Activated CD8-positive, alpha-beta T cell treated with anti-CD3 and anti-CD28 coated beads for 36 hours (primary cell): ENCODE measurements at regions not wholly inside any gene's neighbourhood (a gene's known extent, or its start where the extent isn't known, plus 50 kb on each side); places are given as distances from the start of the nearest gene placed in this dataset.

Source experiments
- ATAC-seq: fragments of 200-7000 bp; cut with Tn5 transposase; one replicate; pipeline ENCODE4 v1.10.0; 2021; ENCODE audit warnings: mild to moderate bottlenecking, moderate library complexity
- CTCF ChIA-PET: fragments of 350-600 bp; sonication (Branson Sonifier 250); formaldehyde crosslinking; loops from one replicate; lab custom pipeline; 2021; ENCODE audit warnings: antibody characterized with exemption; lab: Charles Lee
- POLR2A ChIA-PET: fragments of 350-600 bp; sonication (Branson Sonifier 250); formaldehyde crosslinking; loops from one replicate; lab custom pipeline; 2021; ENCODE audit warnings: antibody characterized with exemption; lab: Charles Lee
- DNase-seq: peaks from one replicate; pipeline ENCODE4 v3.0.0-alpha.2; 2020
- H3K27ac Mint-ChIP-seq: one replicate; pipeline ENCODE4 v1.8.0; 2021; ENCODE audit warnings: mild to moderate bottlenecking, mixed read lengths
- H3K27me3 Mint-ChIP-seq: one replicate; pipeline ENCODE4 v1.8.0; 2021; ENCODE audit warnings: mixed read lengths
- H3K36me3 Mint-ChIP-seq: one replicate; pipeline ENCODE4 v1.8.0; 2021; ENCODE audit warnings: low read depth, mixed read lengths
- H3K4me1 Mint-ChIP-seq: one replicate; pipeline ENCODE4 v1.8.0; 2021; ENCODE audit warnings: low read depth, mixed read lengths
- H3K4me3 Mint-ChIP-seq: one replicate; pipeline ENCODE4 v1.8.0; 2021; ENCODE audit warnings: mild to moderate bottlenecking, moderate library complexity, mixed read lengths
- H3K9me3 Mint-ChIP-seq: one replicate; pipeline ENCODE4 v1.8.0; 2021; ENCODE audit warnings: mixed read lengths
- intact Hi-C: fragments of 100-400 bp; cut with micrococcal nuclease; formaldehyde crosslinking; loops from one replicate; pipeline ENCODE4 v1.10.0; 2022
- TF ChIP-seq, protein P1 (sequence below): fragments of 200-600 bp; IDR thresholded peaks from one replicate; pipeline ENCODE4 v1.8.0; 2022; ENCODE audit warnings: antibody characterized with exemption, mild to moderate bottlenecking

DNA sequence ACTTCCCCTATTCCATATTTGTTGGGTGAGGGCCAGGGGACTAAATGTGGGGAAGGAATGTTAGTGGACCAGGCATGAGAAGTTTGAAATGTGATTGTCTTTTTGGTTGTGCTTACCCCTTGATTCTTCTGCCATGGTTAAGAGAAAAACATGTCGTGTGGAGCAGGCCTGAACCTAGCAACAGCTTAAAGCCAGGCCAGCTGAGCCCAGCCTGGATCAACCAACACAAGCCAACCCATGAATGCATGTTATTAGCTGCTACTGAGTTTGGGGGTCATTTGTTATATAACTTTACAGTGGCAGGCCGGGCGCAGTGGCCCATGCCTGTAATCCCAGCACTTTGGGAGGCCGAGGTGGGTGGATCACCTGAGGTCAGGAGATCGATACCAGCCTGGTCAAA is 52.4 kb upstream of the TRIO start:
- DNase-seq (no peak), ATAC-seq (no peak)
- no peaks in the 10 kb centered on the region for H3K36me3 Mint-ChIP-seq
- TF ChIP-seq, protein P1, sequence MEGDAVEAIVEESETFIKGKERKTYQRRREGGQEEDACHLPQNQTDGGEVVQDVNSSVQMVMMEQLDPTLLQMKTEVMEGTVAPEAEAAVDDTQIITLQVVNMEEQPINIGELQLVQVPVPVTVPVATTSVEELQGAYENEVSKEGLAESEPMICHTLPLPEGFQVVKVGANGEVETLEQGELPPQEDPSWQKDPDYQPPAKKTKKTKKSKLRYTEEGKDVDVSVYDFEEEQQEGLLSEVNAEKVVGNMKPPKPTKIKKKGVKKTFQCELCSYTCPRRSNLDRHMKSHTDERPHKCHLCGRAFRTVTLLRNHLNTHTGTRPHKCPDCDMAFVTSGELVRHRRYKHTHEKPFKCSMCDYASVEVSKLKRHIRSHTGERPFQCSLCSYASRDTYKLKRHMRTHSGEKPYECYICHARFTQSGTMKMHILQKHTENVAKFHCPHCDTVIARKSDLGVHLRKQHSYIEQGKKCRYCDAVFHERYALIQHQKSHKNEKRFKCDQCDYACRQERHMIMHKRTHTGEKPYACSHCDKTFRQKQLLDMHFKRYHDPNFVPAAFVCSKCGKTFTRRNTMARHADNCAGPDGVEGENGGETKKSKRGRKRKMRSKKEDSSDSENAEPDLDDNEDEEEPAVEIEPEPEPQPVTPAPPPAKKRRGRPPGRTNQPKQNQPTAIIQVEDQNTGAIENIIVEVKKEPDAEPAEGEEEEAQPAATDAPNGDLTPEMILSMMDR: no peak
- no peaks in the 10 kb centered on the region for H3K4me1 Mint-ChIP-seq
- H3K4me3 Mint-ChIP-seq: no peak overlapping the region
- H3K9me3 Mint-ChIP-seq: peaks cover 5% of the 10 kb centered on the region
- POLR2A ChIA-PET: no interaction called here
- intact Hi-C loops: no loop called here
- H3K27me3 Mint-ChIP-seq: peaks cover 1% of the 10 kb centered on the region
- H3K27ac Mint-ChIP-seq: no peak overlapping the region
- CTCF ChIA-PET: no interaction called here

- Mint-ChIP-seq H3K4me3 (no peak overlapping the region), H3K36me3 (no peaks in the 10 kb centered on the region), H3K4me1 (no peaks in the 10 kb centered on the region), H3K27ac (no peak overlapping the region), H3K27me3 (peaks cover 1% of the 10 kb centered on the region), H3K9me3 (peaks cover 5% of the 10 kb centered on the region)
- TF ChIP-seq, protein P1: no peak
- CTCF ChIA-PET: no interaction called here
- ATAC-seq: no peak
- POLR2A ChIA-PET: no interaction called here
- DNase-seq: no peak
- intact Hi-C loops: no loop called here
These were observed 52.9 kb upstream of the TRIO start for GRCh38 chr5:14090290-14090689.

- ChIA-PET CTCF (no interaction called here), POLR2A (no interaction called here)
- no peak for ATAC-seq
- intact Hi-C loops: no loop called here
- TF ChIP-seq, protein P1: no peak
- H3K27me3 Mint-ChIP-seq: peaks cover 1% of the 10 kb centered on the region
- no peak overlapping the region for H3K27ac Mint-ChIP-seq
- DNase-seq: no peak
- H3K36me3 Mint-ChIP-seq: no peaks in the 10 kb centered on the region
- no peaks in the 10 kb centered on the region for H3K4me1 Mint-ChIP-seq
- H3K4me3 Mint-ChIP-seq: no peak overlapping the region
- peaks cover 5% of the 10 kb centered on the region for H3K9me3 Mint-ChIP-seq
These were observed 53.9 kb upstream of the TRIO start for GRCh38 chr5:14089198-14089597.

GRCh38 chr5:14086261-14086660 is 56.9 kb upstream of the TRIO start:
- no peak overlapping the region for H3K27ac Mint-ChIP-seq
- H3K36me3 Mint-ChIP-seq: no peaks in the 10 kb centered on the region
- ChIA-PET POLR2A (no interaction called here), CTCF (no interaction called here)
- intact Hi-C loops: no loop called here
- peaks cover 1% of the 10 kb centered on the region for H3K27me3 Mint-ChIP-seq
- H3K4me3 Mint-ChIP-seq: no peak overlapping the region
- TF ChIP-seq, protein P1: no peak
- H3K4me1 Mint-ChIP-seq: no peaks in the 10 kb centered on the region
- DNase-seq (no peak), ATAC-seq (no peak)
- H3K9me3 Mint-ChIP-seq: peaks cover 5% of the 10 kb centered on the region

DNA sequence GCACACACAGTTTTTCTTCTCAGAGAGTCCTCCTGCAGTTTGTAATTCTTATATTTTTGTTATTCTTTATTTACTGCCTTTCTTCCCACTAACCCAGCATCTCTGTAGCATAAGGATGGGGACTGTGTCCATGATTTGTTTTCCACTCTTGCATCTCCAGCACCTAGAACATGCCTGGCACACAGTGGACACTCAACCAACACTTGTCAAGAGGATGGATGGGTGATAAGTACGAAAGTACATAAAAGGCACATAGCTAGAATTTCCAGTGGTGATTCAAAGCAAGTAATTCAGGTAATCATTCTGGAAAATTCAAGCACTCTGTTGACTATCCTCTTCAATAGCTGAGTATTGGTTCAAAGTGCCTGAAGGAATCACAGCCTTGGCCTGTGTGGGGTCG is 60.2 kb upstream of the TRIO start:
- Mint-ChIP-seq H3K27me3 (no peaks in the 10 kb centered on the region), H3K36me3 (no peaks in the 10 kb centered on the region), H3K27ac (no peak overlapping the region), H3K9me3 (no peaks in the 10 kb centered on the region), H3K4me3 (no peak overlapping the region), H3K4me1 (no peaks in the 10 kb centered on the region)
- TF ChIP-seq, protein P1: no peak
- ChIA-PET CTCF (no interaction called here), POLR2A (no interaction called here)
- intact Hi-C loops: no loop called here
- no peak for DNase-seq
- ATAC-seq: no peak
